Stimulated activated CD8-positive, alpha-beta memory T cell treated with anti-CD3 and anti-CD28 coated beads, Interleukin-7, amount 100 ng/mL, for 24 hours (primary cell): ENCODE measurements at regions not wholly inside any gene's neighbourhood (a gene's known extent, or its start where the extent isn't known, plus 50 kb on each side); places are given as distances from the start of the nearest gene placed in this dataset.

ENCODE experiments used
- DNase-seq: peaks from one replicate; pipeline ENCODE4 v3.0.0-alpha.2; 2020; ENCODE audit warnings: low read depth

- no peak for DNase-seq
These were observed 200.6 kb upstream of the NCKAP5 start for GRCh38 chr2:133768658-133769435.

- DNase-seq, result no peak
These were observed 205.8 kb upstream of the NCKAP5 start for GRCh38 chr2:133773854-133774653.

GRCh38 chr2:133774654-133775015 lies 206.4 kb upstream of the NCKAP5 start:
- DNase-seq, result no peak

- no peak for DNase-seq
These were observed 208.8 kb upstream of the NCKAP5 start for GRCh38 chr2:133776936-133777573.

- no peak for DNase-seq
These were observed 209.3 kb upstream of the NCKAP5 start for GRCh38 chr2:133777574-133777960.

GRCh38 chr2:133780099-133780996 lies 212.1 kb upstream of the NCKAP5 start:
- DNase-seq, result no peak

- no peak for DNase-seq
These were observed 212.8 kb upstream of the NCKAP5 start for GRCh38 chr2:133780997-133781513.

- no peak for DNase-seq
These were observed 218.9 kb upstream of the NCKAP5 start for GRCh38 chr2:133787207-133787606.

DNA sequence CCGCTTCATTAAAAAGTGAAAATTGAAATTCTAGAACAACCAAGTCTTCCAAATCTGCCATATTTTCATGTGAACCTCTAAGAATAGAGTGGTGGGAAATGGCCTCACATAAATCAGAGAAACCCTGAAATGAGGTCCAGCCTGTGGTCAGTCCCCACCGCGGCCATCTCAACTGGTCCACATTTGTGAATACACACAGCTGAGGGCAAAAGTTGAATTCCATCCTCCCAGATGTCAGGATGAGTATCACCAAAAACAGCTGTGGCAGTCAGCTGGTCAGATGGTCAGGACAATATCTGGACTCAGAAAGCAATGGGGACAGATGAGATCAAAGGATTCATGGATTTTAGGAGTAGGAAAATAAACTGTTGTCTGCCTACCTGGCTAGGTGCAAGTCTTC lies 219.4 kb upstream of the NCKAP5 start:
- no peak for DNase-seq

DNA sequence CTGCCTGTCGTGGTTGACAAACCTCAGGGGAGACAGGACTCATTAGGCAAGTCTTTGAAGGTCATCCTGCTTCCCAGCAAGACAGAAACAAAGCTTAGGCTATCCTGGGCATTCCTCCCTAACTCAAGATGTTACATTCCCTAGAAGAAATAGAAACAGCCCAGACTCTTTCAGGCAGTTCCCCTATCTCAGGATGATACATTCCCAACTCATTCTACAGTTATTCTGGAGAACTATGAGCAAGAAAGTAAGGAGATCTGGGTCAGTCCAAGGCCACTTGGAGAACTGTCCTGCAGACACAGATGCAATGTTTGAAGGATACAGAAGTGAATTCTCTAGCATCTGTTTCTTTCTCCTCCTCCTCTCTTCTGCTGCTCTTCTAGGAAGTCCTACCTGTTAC lies 220.1 kb upstream of the NCKAP5 start:
- no peak for DNase-seq

DNA sequence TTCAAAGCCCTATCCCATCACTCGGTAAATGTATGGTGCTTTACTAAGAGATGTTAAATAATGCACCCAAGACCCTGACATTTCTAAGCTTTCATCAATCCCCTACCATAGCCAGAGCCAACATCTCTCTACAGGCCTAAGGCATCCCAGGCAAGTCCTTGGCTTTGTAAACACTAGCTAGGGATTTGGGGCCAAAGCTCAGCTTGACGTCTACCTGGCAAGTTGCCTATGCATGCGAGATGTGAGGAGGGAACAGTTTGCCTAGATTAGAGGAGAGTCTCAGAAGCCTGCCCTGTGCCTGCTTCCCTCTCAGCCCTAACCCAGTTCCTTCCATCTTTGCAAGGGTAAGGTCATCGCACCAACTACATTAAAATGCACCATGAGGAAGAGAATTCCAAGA lies 221.5 kb upstream of the NCKAP5 start:
- DNase-seq, result no peak

GRCh38 chr2:133790711-133791110 lies 222.4 kb upstream of the NCKAP5 start:
- DNase-seq, result no peak

- no peak for DNase-seq
These were observed 222.9 kb upstream of the NCKAP5 start for GRCh38 chr2:133791191-133791590.

DNA sequence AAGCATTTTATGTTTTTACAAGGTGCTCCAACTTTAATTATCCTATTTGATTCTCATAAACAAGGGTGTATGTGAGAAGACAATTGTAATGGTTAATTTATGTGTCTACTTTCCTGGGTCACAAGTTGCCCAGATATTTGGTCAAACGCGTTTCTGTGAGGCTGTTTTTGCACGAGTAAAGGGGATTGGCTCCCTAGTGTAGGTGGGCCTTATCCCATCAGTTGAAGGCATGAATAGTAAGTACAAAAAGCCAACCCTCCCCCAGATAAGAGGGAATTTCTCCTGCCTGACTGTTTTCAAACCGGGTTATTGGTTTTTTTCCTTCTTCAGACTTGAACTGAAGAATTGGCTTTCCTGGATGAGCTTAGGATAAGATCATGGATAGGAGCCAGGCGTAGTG lies 224.0 kb upstream of the NCKAP5 start:
- no peak for DNase-seq

GRCh38 chr2:133794114-133794513 lies 225.9 kb upstream of the NCKAP5 start:
- no peak for DNase-seq

DNA sequence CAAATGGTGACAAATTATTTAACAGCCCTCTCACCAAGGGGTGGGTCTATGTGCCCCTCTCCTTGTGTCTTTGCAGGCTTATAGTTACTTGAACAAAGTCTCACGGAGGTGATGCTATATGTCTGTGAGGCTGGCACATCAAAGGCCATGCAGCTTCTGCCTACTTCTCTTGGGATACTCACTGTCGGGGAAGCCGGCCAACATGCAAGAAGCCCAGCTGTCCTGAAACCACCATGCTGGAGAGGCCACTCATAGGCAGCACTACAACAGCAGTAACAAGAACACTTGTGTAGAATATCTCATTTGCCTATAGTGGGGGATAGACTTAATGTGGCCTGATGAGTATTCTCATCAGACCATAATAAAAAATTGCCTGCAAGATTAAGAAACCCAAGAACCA lies 233.7 kb upstream of the NCKAP5 start:
- no peak for DNase-seq

- DNase-seq, result no peak
These were observed 234.3 kb upstream of the NCKAP5 start for GRCh38 chr2:133802409-133803039.

DNA sequence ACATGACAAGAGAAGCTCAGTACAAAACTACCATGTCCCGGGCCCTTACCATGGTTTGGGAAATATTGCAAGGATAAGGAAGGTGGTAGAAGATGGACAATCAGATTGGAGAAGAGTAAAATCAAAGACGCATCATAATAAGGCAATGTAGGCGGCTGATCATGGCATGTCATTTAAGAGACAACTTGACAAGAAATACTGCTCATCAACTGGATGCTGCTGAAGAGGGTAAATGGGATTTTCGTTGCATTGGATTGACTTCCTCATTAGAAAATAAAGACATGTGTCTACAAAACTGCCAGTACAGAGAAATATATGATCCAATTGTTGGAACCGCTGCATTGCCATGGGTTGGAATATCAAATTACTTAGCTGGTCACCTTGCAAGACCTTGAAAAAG lies 238.3 kb upstream of the NCKAP5 start:
- no peak for DNase-seq

- no peak for DNase-seq
These were observed 241.2 kb upstream of the NCKAP5 start for GRCh38 chr2:133809485-133809884.

DNA sequence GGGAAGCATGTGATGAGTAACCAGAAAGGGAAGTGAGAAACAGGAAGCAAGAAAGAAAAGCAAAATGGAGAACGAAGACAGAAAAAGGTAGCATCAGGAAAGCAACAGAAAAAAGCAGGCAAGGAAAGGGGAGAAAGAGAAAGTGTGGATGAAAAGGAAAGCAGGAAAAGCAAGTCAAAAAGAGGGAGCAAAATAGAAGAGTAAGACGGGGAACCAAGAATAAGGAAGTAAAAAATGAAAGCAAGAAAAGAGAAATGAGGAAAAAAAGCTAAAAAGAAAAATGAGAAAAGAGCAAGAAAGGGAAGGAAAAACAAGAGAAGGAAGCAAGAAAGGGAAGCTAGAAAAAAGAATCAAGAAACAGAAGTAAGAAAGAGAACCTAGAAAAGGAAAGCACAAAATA lies 242.3 kb upstream of the NCKAP5 start:
- no peak for DNase-seq

DNA sequence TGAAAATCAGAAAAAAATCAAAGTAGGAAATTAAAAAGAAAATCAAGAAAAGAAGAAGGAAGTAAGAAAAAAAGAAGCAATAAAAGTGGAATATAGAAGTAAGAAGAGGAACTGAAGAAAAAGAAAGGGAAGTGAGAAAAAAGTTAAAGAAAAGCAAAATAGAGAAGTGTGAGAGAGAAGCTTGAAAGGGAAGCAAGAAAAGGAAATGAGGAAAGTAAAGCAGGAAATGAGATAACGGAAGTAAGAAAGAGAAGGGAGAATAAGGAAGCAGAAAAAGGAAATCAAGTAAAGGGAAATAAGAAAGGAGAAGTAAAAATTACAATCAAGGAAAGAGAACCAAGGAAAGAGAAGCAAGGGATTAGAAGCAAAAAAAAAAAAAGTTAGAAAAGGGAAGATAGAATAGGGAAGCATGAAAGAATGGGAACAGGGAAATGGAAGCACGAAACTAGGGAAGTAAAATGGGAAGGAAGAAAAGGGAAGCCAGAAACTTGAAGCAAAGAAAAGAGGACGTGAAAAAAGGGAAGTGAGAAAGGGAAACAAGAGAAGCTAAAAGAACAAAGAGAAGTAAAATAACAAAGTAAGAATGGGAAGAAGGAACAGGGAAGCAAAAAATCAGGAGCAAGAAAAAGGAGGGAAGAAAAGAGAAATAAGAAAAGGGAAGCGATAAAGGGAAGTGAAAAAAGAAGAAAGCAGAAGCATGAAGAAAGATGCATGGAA lies 243.3 kb upstream of the NCKAP5 start:
- DNase-seq, result no peak
